ENCODE measurements at regions not wholly inside any gene's neighbourhood (a gene's known extent, or its start where the extent isn't known, plus 50 kb on each side); places are given as distances from the start of the nearest gene placed in this dataset.

DNA sequence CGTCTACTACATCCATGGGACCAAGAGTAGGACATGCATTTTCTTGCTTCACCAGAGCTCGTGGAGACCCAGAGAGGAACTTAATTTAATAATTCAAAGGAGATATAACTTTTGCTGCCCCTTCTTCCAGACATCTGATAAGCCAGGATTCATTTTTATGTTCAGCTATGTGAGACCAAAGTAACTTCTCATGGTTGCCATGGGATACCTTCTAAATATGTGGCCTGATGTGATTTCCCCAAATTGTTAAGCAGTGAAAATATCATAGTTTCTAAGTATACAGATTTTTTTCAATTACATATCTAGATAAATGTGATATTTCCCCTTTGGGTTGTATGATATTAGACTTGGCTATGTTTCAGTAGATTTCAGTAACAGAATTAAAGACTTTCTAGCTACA, 185.5 kb upstream of the FN1 start:
- no peaks in the 10 kb centered on the region for H3K36me3 ChIP-seq (replicated peaks in 1 of 2; ENCODE audit: control extremely low read depth in 1 of 2, control insufficient read depth in 1 of 2, extremely low read depth in 1 of 2, insufficient read depth in 2 of 2, low read length in 1 of 2)
- H4K20me1 ChIP-seq (ENCODE audit: control insufficient read depth, insufficient read depth, low read length, poor library complexity, severe bottlenecking) = no peaks in the 10 kb centered on the region
- no peak overlapping the region for H3K27ac ChIP-seq (ENCODE audit: low read length in 2 of 2)
- H2AFZ ChIP-seq (ENCODE audit: insufficient read depth, low read depth, low read length, poor library complexity, severe bottlenecking) = no peak overlapping the region
- no peak overlapping the region for H3K4me3 ChIP-seq (ENCODE audit: control extremely low read depth in 1 of 5, extremely low read depth in 1 of 5, insufficient read depth in 1 of 5, low read depth in 2 of 5, low read length in 4 of 5)
- intact Hi-C loops (cut with micrococcal nuclease) = no loop called here
- POLR2A ChIA-PET = no interaction called here
- no peak overlapping the region for H3K27ac Mint-ChIP-seq
- no peaks in the 10 kb centered on the region for H3K9me3 ChIP-seq (ENCODE audit: control extremely low read depth in 1 of 3, control insufficient read depth in 2 of 3, insufficient read depth in 1 of 3, low read length in 2 of 3)
- ATAC-seq (ENCODE audit: low read depth) (no peak), DNase-seq (no peak)
- no peak overlapping the region for H3K4me3 Mint-ChIP-seq
- H3K27me3 ChIP-seq (replicated peaks in 1 of 4; ENCODE audit: control extremely low read depth in 1 of 4, control insufficient read depth in 3 of 4, insufficient read depth in 4 of 4, low read length in 3 of 4) = peaks cover 0 to 9% (median 2%) of the 10 kb centered on the region in 4 experiments
- CTCF ChIA-PET = no interaction called here
- H3K4me1 Mint-ChIP-seq = no peaks in the 10 kb centered on the region
- peaks cover 20% of the 10 kb centered on the region for H3K27me3 Mint-ChIP-seq
- H3K79me2 ChIP-seq (ENCODE audit: control insufficient read depth, insufficient read depth, low read length) = no peaks in the 10 kb centered on the region
- TF ChIP-seq EZH2 (IDR thresholded peaks at IDR 0.05; ENCODE audit: borderline replicate concordance, insufficient read depth, low read depth, low read length, poor library complexity, severe bottlenecking) = no peak
- 100% methylated on average over 1 of the region's 2 CpGs for WGBS (ENCODE audit: insufficient coverage)
- no peak overlapping the region for H3K9ac ChIP-seq (ENCODE audit: low read length)
- H3K4me1 ChIP-seq (ENCODE audit: control insufficient read depth in 2 of 2, insufficient read depth in 2 of 2, low read length in 2 of 2) = no peaks in the 10 kb centered on the region
- no peak overlapping the region for H3K4me2 ChIP-seq (replicated peaks; ENCODE audit: low read depth, low read length, poor library complexity, severe bottlenecking)
- H3K9me3 Mint-ChIP-seq (ENCODE audit: insufficient read depth) = no peaks in the 10 kb centered on the region

DNA sequence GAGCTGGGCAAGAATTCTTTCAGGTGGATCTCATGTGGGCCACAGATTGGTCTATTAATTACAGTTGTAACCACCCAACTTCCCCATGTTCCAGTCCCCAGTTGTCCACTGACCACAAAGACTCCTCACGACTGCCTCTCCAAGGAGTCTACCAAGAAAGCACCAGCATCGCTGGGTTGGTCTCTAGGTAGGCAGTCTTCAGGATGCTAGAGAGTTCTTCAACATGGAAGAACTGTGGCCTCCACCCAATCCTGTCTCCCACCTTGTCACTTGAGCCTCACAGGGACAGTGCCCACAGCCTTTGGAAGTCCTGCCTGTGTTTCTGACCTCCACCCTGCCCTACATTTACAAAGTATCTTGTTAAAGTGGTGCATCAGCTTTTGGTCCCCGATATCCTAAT, 184.7 kb upstream of the FN1 start:
- H4K20me1 ChIP-seq (ENCODE audit: control insufficient read depth, insufficient read depth, low read length, poor library complexity, severe bottlenecking) = no peaks in the 10 kb centered on the region
- DNase-seq = no peak
- no peaks in the 10 kb centered on the region for H3K4me1 ChIP-seq (ENCODE audit: control insufficient read depth in 2 of 2, insufficient read depth in 2 of 2, low read length in 2 of 2)
- no peaks in the 10 kb centered on the region for H3K4me1 Mint-ChIP-seq
- H3K79me2 ChIP-seq (ENCODE audit: control insufficient read depth, insufficient read depth, low read length) = no peaks in the 10 kb centered on the region
- H2AFZ ChIP-seq (ENCODE audit: insufficient read depth, low read depth, low read length, poor library complexity, severe bottlenecking) = no peak overlapping the region
- H3K9me3 ChIP-seq (ENCODE audit: control extremely low read depth in 1 of 3, control insufficient read depth in 2 of 3, insufficient read depth in 1 of 3, low read length in 2 of 3) = no peaks in the 10 kb centered on the region
- ChIA-PET CTCF (no interaction called here), POLR2A (no interaction called here)
- H3K36me3 ChIP-seq (replicated peaks in 1 of 2; ENCODE audit: control extremely low read depth in 1 of 2, control insufficient read depth in 1 of 2, extremely low read depth in 1 of 2, insufficient read depth in 2 of 2, low read length in 1 of 2) = no peaks in the 10 kb centered on the region
- 79% methylated on average over 2 of the region's 3 CpGs for WGBS (ENCODE audit: insufficient coverage)
- H3K27ac Mint-ChIP-seq = no peak overlapping the region
- H3K9ac ChIP-seq (ENCODE audit: low read length) = no peak overlapping the region
- intact Hi-C loops (cut with micrococcal nuclease) = no loop called here
- H3K27ac ChIP-seq (ENCODE audit: low read length in 2 of 2) = no peak overlapping the region
- H3K4me2 ChIP-seq (replicated peaks; ENCODE audit: low read depth, low read length, poor library complexity, severe bottlenecking) = no peak overlapping the region
- peaks cover 19% of the 10 kb centered on the region for H3K27me3 Mint-ChIP-seq
- no peak for TF ChIP-seq EZH2 (IDR thresholded peaks at IDR 0.05; ENCODE audit: borderline replicate concordance, insufficient read depth, low read depth, low read length, poor library complexity, severe bottlenecking)
- TF ChIP-seq, protein P1, sequence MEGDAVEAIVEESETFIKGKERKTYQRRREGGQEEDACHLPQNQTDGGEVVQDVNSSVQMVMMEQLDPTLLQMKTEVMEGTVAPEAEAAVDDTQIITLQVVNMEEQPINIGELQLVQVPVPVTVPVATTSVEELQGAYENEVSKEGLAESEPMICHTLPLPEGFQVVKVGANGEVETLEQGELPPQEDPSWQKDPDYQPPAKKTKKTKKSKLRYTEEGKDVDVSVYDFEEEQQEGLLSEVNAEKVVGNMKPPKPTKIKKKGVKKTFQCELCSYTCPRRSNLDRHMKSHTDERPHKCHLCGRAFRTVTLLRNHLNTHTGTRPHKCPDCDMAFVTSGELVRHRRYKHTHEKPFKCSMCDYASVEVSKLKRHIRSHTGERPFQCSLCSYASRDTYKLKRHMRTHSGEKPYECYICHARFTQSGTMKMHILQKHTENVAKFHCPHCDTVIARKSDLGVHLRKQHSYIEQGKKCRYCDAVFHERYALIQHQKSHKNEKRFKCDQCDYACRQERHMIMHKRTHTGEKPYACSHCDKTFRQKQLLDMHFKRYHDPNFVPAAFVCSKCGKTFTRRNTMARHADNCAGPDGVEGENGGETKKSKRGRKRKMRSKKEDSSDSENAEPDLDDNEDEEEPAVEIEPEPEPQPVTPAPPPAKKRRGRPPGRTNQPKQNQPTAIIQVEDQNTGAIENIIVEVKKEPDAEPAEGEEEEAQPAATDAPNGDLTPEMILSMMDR (IDR thresholded peaks at IDR 0.05) = no peak
- H3K4me3 Mint-ChIP-seq = no peak overlapping the region
- H3K9me3 Mint-ChIP-seq (ENCODE audit: insufficient read depth) = no peaks in the 10 kb centered on the region
- peaks cover 0 to 9% (median 2%) of the 10 kb centered on the region in 4 experiments for H3K27me3 ChIP-seq (replicated peaks in 1 of 4; ENCODE audit: control extremely low read depth in 1 of 4, control insufficient read depth in 3 of 4, insufficient read depth in 4 of 4, low read length in 3 of 4)
- H3K4me3 ChIP-seq (ENCODE audit: control extremely low read depth in 1 of 5, extremely low read depth in 1 of 5, insufficient read depth in 1 of 5, low read depth in 2 of 5, low read length in 4 of 5) = no peak overlapping the region
- no peak for ATAC-seq (ENCODE audit: low read depth)
